Gastrocnemius medialis (tissue), 4 donors: ENCODE measurements at regions not wholly inside any gene's neighbourhood (a gene's known extent, or its start where the extent isn't known, plus 50 kb on each side); places are given as distances from the start of the nearest gene placed in this dataset.

ENCODE experiments used
- ATAC-seq, 2 donors: fragments of 150-250 bp; one replicate each; pipeline ENCODE4 v1.9.1; 2016
- DNase-seq, 2 donors: peaks; one replicate each; pipeline ENCODE4 v3.0.0-alpha.2; 2019
- H3K27ac ChIP-seq, 4 donors: fragments of 200-600 bp; sonication (generic); 1 replicate in 1 of 4; 2 replicates in 3 of 4; pipeline ENCODE4 v1.5.1; 2016 to 2018; ENCODE audit warnings: mild to moderate bottlenecking in 2 of 4, moderate library complexity in 1 of 4
- H3K27me3 ChIP-seq, 3 donors: fragments of 200-600 bp; sonication (generic) in 2 of 3; 1 replicate in 1 of 3; 2 replicates in 2 of 3; pipeline versions ENCODE4 v1.5.1 to v1.6.0; 2016 to 2019; ENCODE audit warnings: mild to moderate bottlenecking in 1 of 3, moderate library complexity in 1 of 3
- H3K36me3 ChIP-seq, 2 donors: fragments of 200-600 bp; sonication (generic) in 1 of 2; one replicate each; pipeline ENCODE4 v1.5.1; 2017 to 2018
- H3K4me1 ChIP-seq, 2 donors: fragments of 200-600 bp; sonication (generic) in 1 of 2; one replicate each; pipeline ENCODE4 v1.5.1; 2016 to 2017; ENCODE audit warnings: mild to moderate bottlenecking in 2 of 2
- H3K4me3 ChIP-seq, 4 donors: fragments of 200-600 bp; sonication (generic) in 3 of 4; 1 replicate in 1 of 4; 2 replicates in 3 of 4; pipeline ENCODE4 v1.5.1; 2016 to 2019; ENCODE audit warnings: mild to moderate bottlenecking in 2 of 4
- H3K9me3 ChIP-seq, 3 donors: fragments of 200-600 bp; sonication (generic) in 2 of 3; 1 replicate in 1 of 3; 2 replicates in 2 of 3; pipeline ENCODE4 v1.5.1; 2016 to 2019
- CTCF ChIP-seq, 5 experiments: fragments of 450-650 bp in 3 of 5; fragments of 200-600 bp in 2 of 5; sonication (generic) in 2 of 5; IDR thresholded peaks in 4 of 5; conservative IDR thresholded peaks in 1 of 5; 1 replicate in 4 of 5; 2 replicates in 1 of 5; pipeline ENCODE4 v1.5.1; 2016 to 2019; ENCODE audit warnings: antibody characterized with exemption in 5 of 5, mild to moderate bottlenecking in 3 of 5, moderate library complexity in 3 of 5
- POLR2A ChIP-seq, 2 donors: fragments of 450-650 bp; IDR thresholded peaks; one replicate each; pipeline ENCODE4 v1.6.1; 2017; ENCODE audit warnings: antibody characterized with exemption in 2 of 2, mild to moderate bottlenecking in 2 of 2, moderate library complexity in 2 of 2
- in situ Hi-C, 4 donors: fragments of 200-750 bp; cut with MboI; loops; one replicate each; pipeline versions ENCODE4 v1.15.0 to v1.8.0; 2017; ENCODE audit warnings: low sequenced_read_pairs in 4 of 4
- intact Hi-C: fragments of 100-400 bp; cut with DNase I; formaldehyde crosslinking; loops from one replicate; pipeline ENCODE4 v1.15.1; 2023; ENCODE audit warnings: low total_unique reads

- no peak overlapping the region for H3K4me3 ChIP-seq
- in situ Hi-C loops: no loop called here
- DNase-seq: no peak
- H3K9me3 ChIP-seq: peaks cover 0 to 11% (median 0%) of the 10 kb centered on the region in 3 donors
- intact Hi-C loops: no loop called here
- ATAC-seq: no peak
- no peaks in the 10 kb centered on the region for H3K36me3 ChIP-seq
- no peaks in the 10 kb centered on the region for H3K27me3 ChIP-seq
- no peak overlapping the region for H3K27ac ChIP-seq
- no peaks in the 10 kb centered on the region for H3K4me1 ChIP-seq
- TF ChIP-seq CTCF (IDR thresholded peaks at IDR 0.05 in 4 of 5, conservative IDR thresholded peaks at IDR 0.05 in 1 of 5) (no peak), POLR2A (IDR thresholded peaks at IDR 0.05) (no peak)
Measured at GRCh38 chr7:106347229-106347833, 62.5 kb upstream of the NAMPT start.

- in situ Hi-C loops: no loop called here
Measured at GRCh38 chr7:106346678-106347217, 62.0 kb upstream of the NAMPT start.

GRCh38 chr7:106346167-106346677 is 61.4 kb upstream of the NAMPT start:
- no peak for TF ChIP-seq CTCF (IDR thresholded peaks at IDR 0.05 in 4 of 5, conservative IDR thresholded peaks at IDR 0.05 in 1 of 5)
- no peak for TF ChIP-seq POLR2A (IDR thresholded peaks at IDR 0.05)
- H3K27me3 ChIP-seq: no peaks in the 10 kb centered on the region
- intact Hi-C loops: no loop called here
- no peaks in the 10 kb centered on the region for H3K36me3 ChIP-seq
- DNase-seq: no peak
- no peak overlapping the region for H3K27ac ChIP-seq
- no peak overlapping the region for H3K4me3 ChIP-seq
- in situ Hi-C loops: no loop called here
- ATAC-seq: no peak
- H3K4me1 ChIP-seq: no peaks in the 10 kb centered on the region
- peaks cover 0 to 11% (median 0%) of the 10 kb centered on the region in 3 donors for H3K9me3 ChIP-seq

More at GRCh38 chr7:106346678-106347217, 62.0 kb upstream of the NAMPT start:
- no peak overlapping the region for H3K27ac ChIP-seq
- H3K27me3 ChIP-seq: no peaks in the 10 kb centered on the region
- peaks cover 0 to 11% (median 0%) of the 10 kb centered on the region in 3 donors for H3K9me3 ChIP-seq
- TF ChIP-seq CTCF (IDR thresholded peaks at IDR 0.05 in 4 of 5, conservative IDR thresholded peaks at IDR 0.05 in 1 of 5): no peak
- no peak for TF ChIP-seq POLR2A (IDR thresholded peaks at IDR 0.05)
- H3K4me1 ChIP-seq: no peaks in the 10 kb centered on the region
- H3K4me3 ChIP-seq: no peak overlapping the region
- H3K36me3 ChIP-seq: no peaks in the 10 kb centered on the region
- DNase-seq (no peak), ATAC-seq (peak in 1 of 2 donors; percentile 33)
- intact Hi-C loops: no loop called here

GRCh38 chr7:106345421-106346166 is 60.8 kb upstream of the NAMPT start:
- Histone ChIP-seq H3K27me3 (no peaks in the 10 kb centered on the region), H3K4me1 (no peaks in the 10 kb centered on the region), H3K27ac (no peak overlapping the region), H3K9me3 (peaks cover 0 to 11% (median 0%) of the 10 kb centered on the region in 3 donors), H3K36me3 (no peaks in the 10 kb centered on the region), H3K4me3 (no peak overlapping the region)
- intact Hi-C loops (no loop called here), in situ Hi-C loops (no loop called here)
- TF ChIP-seq POLR2A (IDR thresholded peaks at IDR 0.05) (no peak), CTCF (IDR thresholded peaks at IDR 0.05 in 4 of 5, conservative IDR thresholded peaks at IDR 0.05 in 1 of 5) (no peak)
- DNase-seq (no peak), ATAC-seq (no peak)
